Right lobe of liver (tissue), 6 donors: ENCODE measurements at regions not wholly inside any gene's neighbourhood (a gene's known extent, or its start where the extent isn't known, plus 50 kb on each side); places are given as distances from the start of the nearest gene placed in this dataset.

Experiments
- ATAC-seq, 4 donors: fragments of 200-7000 bp; cut with Tn5 transposase; one replicate each; pipeline ENCODE4 v1.9.1; 2020; ENCODE audit warnings: mild to moderate bottlenecking in 4 of 4, moderate library complexity in 4 of 4
- DNase-seq, 3 donors: peaks; one replicate each; pipeline ENCODE4 v3.0.0-alpha.2; 2020
- H3K27ac ChIP-seq, 3 donors: fragments of 200-600 bp; one replicate each; pipeline ENCODE4 v1.8.0; 2022
- H3K27me3 ChIP-seq, 2 donors: fragments of 200-600 bp; one replicate each; pipeline ENCODE4 v1.8.0; 2022
- H3K36me3 ChIP-seq, 4 donors: fragments of 200-600 bp; sonication (generic) in 1 of 4; one replicate each; pipeline versions ENCODE4 v1.5.1 to v1.8.0; 2017 to 2022; ENCODE audit warnings: control low read depth in 1 of 4
- H3K4me1 ChIP-seq, 4 donors: fragments of 200-600 bp; sonication (generic) in 1 of 4; one replicate each; pipeline versions ENCODE4 v1.5.1 to v1.8.0; 2017 to 2022; ENCODE audit warnings: control low read depth in 1 of 4
- H3K4me3 ChIP-seq, 3 donors: fragments of 200-600 bp; one replicate each; pipeline ENCODE4 v1.8.0; 2022
- H3K9me3 ChIP-seq, 4 donors: fragments of 200-600 bp; sonication (generic) in 1 of 4; one replicate each; pipeline versions ENCODE4 v1.5.1 to v1.8.0; 2017 to 2022; ENCODE audit warnings: control low read depth in 1 of 4
- CTCF ChIP-seq, 4 donors: fragments of 200-600 bp in 3 of 4; fragments of 450-650 bp in 1 of 4; IDR thresholded peaks; one replicate each; pipeline versions ENCODE4 v1.5.1 to v1.8.0; 2016 to 2022; ENCODE audit warnings: antibody characterized with exemption in 4 of 4, mild to moderate bottlenecking in 2 of 4
- POLR2A ChIP-seq: fragments of 450-650 bp; IDR thresholded peaks from one replicate; pipeline ENCODE4 v1.6.1; 2017; ENCODE audit warnings: antibody characterized with exemption, mild to moderate bottlenecking
- WGBS: methylation state at CpG from one replicate; pipeline ENCODE4 v1.1.6; 2018; ENCODE audit warnings: low coverage, low lambda C conversion rate; ENCODE audit not compliant: insufficient coverage; ENCODE audit errors: missing lambda C conversion rate; 5-methylcytosine and 5-hydroxymethylcytosine counted together
- intact Hi-C, 2 donors: fragments of 100-400 bp; cut with DNase I; formaldehyde crosslinking; loops; one replicate each; pipeline versions ENCODE4 v1.11.2 to v1.14.1; 2022
- donor health status: DM: no; HTN: yes; CAD: no.
- donor health status: DM: no; HTN: no; CAD: no.
- donor health status: DM: no; HTN: no; CAD: no.
- donor health status: DM: no; HTN: yes; CAD: no.
- donor health status: DM: no; HTN: yes; CAD: no.

GRCh38 chr9:82675102-82675501, 387.8 kb downstream of the RASEF start:
- no peak for TF ChIP-seq POLR2A
- no peak for TF ChIP-seq CTCF (IDR thresholded peaks at IDR 0.05)
- Histone ChIP-seq H3K4me1 (no peaks in the 10 kb centered on the region), H3K36me3 (no peaks in the 10 kb centered on the region), H3K27me3 (no peaks in the 10 kb centered on the region), H3K9me3 (no peaks in the 10 kb centered on the region), H3K4me3 (no peak overlapping the region), H3K27ac (no peak overlapping the region)
- WGBS = 61% methylated on average over 4 of the region's 4 CpGs
- intact Hi-C loops = no loop called here
- ATAC-seq (no peak), DNase-seq (no peak)

DNA sequence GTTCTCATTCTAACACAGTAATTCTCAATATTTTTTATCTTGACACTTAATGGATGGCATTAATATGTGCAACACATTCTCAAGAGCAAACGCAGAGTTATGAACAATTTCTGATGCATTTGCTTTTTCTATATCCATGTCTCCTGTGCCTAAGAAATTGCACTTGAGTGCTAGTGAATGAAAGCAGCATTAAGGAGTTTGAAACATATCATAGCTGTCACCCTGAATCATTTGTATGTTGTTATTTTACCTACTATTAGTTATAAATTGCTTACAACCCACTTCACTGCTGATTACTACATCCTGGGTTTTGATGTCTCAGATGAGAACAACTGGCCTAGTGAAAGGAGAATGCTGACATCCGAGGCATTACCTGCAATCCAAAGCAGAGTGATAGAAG, 387.3 kb downstream of the RASEF start:
- 42% methylated on average over 2 of the region's 2 CpGs for WGBS
- H3K9me3 ChIP-seq = no peaks in the 10 kb centered on the region
- no peaks in the 10 kb centered on the region for H3K4me1 ChIP-seq
- H3K27ac ChIP-seq = no peak overlapping the region
- no peaks in the 10 kb centered on the region for H3K36me3 ChIP-seq
- TF ChIP-seq CTCF (IDR thresholded peaks at IDR 0.05) (no peak), POLR2A (no peak)
- no peaks in the 10 kb centered on the region for H3K27me3 ChIP-seq
- DNase-seq (no peak), ATAC-seq (no peak)
- H3K4me3 ChIP-seq = no peak overlapping the region
- intact Hi-C loops = no loop called here

DNA sequence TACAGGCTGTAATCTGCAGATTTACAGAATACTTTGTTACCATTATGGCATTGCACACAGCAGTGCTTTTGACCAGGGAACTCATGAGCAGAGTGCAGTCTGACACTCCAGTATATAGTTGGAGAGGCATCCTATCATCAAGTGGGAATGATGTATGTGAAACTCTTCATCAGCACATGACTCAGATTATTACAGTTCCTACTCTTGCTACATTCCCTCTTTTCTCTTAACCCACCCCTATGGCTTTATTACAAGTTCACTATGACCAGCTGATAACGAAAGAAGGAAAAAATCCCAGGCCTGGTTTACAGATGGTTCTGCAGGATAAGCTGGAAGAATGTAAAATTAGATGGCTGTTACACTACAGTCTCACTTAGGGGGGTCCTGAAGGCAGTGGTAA, 385.9 kb downstream of the RASEF start:
- Histone ChIP-seq H3K27me3 (no peaks in the 10 kb centered on the region), H3K4me3 (no peak overlapping the region), H3K4me1 (no peaks in the 10 kb centered on the region), H3K9me3 (no peaks in the 10 kb centered on the region), H3K27ac (no peak overlapping the region), H3K36me3 (no peaks in the 10 kb centered on the region)
- DNase-seq (no peak), ATAC-seq (no peak)
- 75% methylated on average over 1 of the region's 1 CpG for WGBS
- no peak for TF ChIP-seq POLR2A
- TF ChIP-seq CTCF (IDR thresholded peaks at IDR 0.05) = no peak
- intact Hi-C loops = no loop called here

DNA sequence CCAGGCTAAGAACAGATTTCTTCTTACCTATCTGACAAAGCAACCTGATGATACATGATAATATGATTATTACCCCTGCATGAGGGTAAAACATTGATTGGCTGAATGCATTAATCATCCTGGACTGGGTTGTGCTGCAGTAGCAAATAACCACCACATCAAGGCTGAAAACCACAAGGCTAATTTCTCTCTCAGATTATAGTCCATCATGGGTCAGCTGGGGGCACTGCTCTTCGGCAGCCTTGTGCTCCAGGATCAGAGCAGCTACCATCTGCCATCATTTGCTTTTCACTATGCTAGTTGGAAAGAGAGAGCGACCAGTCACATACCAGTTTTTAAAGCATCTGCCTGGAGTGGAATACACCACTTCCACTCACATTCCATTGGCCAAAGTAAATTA, 383.5 kb downstream of the RASEF start:
- H3K27me3 ChIP-seq = no peaks in the 10 kb centered on the region
- H3K9me3 ChIP-seq = no peaks in the 10 kb centered on the region
- DNase-seq (no peak), ATAC-seq (no peak)
- H3K27ac ChIP-seq = no peak overlapping the region
- no peak overlapping the region for H3K4me3 ChIP-seq
- H3K4me1 ChIP-seq = no peaks in the 10 kb centered on the region
- intact Hi-C loops = no loop called here
- no peaks in the 10 kb centered on the region for H3K36me3 ChIP-seq
- no peak for TF ChIP-seq POLR2A
- no peak for TF ChIP-seq CTCF (IDR thresholded peaks at IDR 0.05)
- WGBS = 40% methylated on average over 1 of the region's 2 CpGs
